ENCODE measurements at regions not wholly inside any gene's neighbourhood (a gene's known extent, or its start where the extent isn't known, plus 50 kb on each side); places are given as distances from the start of the nearest gene placed in this dataset.

DNA sequence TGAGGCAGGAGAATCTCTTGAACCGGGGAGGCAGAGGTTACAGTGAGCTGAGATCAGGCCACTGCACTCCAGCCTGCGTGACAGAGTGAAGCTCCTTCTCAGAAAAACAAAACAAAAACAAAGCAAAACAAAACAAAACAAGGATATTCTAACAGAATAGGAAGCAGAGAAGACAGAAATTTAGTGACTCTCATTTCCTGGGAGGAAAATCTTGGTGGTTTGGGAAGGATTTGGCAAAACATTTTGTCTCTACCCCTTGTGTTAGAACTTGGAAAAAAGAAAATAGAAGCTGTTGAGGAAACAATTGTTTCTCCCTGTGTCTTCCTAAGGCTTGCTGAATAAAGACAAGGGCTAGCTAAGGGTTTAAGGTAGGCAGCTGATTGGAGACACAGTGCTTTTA lies 79.7 kb upstream of the PTPRR start:
- TF ChIP-seq, protein P1, sequence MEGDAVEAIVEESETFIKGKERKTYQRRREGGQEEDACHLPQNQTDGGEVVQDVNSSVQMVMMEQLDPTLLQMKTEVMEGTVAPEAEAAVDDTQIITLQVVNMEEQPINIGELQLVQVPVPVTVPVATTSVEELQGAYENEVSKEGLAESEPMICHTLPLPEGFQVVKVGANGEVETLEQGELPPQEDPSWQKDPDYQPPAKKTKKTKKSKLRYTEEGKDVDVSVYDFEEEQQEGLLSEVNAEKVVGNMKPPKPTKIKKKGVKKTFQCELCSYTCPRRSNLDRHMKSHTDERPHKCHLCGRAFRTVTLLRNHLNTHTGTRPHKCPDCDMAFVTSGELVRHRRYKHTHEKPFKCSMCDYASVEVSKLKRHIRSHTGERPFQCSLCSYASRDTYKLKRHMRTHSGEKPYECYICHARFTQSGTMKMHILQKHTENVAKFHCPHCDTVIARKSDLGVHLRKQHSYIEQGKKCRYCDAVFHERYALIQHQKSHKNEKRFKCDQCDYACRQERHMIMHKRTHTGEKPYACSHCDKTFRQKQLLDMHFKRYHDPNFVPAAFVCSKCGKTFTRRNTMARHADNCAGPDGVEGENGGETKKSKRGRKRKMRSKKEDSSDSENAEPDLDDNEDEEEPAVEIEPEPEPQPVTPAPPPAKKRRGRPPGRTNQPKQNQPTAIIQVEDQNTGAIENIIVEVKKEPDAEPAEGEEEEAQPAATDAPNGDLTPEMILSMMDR (conservative IDR thresholded peaks at IDR 0.05; ENCODE audit: low read depth, low read length) = no peak
- TF ChIP-seq RAD21 (IDR thresholded peaks at IDR 0.05; ENCODE audit: low read length) (no peak), RFX5 (IDR thresholded peaks at IDR 0.05; ENCODE audit: low read depth, low read length) (no peak), POLR2A (IDR thresholded peaks at IDR 0.05; ENCODE audit: low read depth, low read length) (no peak), MAFK (IDR thresholded peaks at IDR 0.05; ENCODE audit: low read depth, low read length) (no peak), SMC3 (IDR thresholded peaks at IDR 0.05; ENCODE audit: low read depth, low read length) (no peak), CEBPB (IDR thresholded peaks at IDR 0.05; ENCODE audit: low read depth, low read length) (no peak), BHLHE40 (IDR thresholded peaks at IDR 0.05; ENCODE audit: low read depth, low read length) (no peak), CHD1 (IDR thresholded peaks at IDR 0.05; ENCODE audit: low read depth, low read length) (no peak)
- TF ChIP-seq, protein P2, sequence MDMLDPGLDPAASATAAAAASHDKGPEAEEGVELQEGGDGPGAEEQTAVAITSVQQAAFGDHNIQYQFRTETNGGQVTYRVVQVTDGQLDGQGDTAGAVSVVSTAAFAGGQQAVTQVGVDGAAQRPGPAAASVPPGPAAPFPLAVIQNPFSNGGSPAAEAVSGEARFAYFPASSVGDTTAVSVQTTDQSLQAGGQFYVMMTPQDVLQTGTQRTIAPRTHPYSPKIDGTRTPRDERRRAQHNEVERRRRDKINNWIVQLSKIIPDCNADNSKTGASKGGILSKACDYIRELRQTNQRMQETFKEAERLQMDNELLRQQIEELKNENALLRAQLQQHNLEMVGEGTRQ (IDR thresholded peaks at IDR 0.05; ENCODE audit: low read depth, low read length) = no peak

All from IMR-90 (cell line).